ENCODE measurements at regions not wholly inside any gene's neighbourhood (a gene's known extent, or its start where the extent isn't known, plus 50 kb on each side); places are given as distances from the start of the nearest gene placed in this dataset.
"Not testable (repeated sequence)": the region's sequence is repeated elsewhere in the genome, so short reads cannot be mapped to it uniquely, and the experiment has no call there.

DNA sequence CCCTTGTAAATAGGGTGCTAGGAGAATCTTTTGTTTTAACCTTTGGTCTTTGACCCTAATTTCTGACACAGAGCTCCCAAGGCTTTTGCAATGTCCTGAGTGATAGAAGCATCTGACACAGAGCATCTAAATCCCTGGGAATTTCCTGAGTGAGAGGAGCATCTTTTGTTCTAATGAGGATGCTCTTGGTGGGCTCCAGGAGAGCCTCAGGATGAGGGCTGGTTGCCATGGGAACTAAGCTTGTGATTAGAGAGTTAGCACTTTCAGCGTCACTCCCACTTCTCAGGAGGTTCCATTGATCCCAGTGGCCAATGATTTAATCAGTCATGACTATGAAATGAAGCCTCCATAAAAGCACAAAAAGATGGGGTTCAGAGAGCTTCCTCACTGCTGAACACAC is 264.8 kb downstream of the KIF20B start:
- CTCF ChIA-PET, result no interaction called here
- H3K4me3 Mint-ChIP-seq, result no peak overlapping the region

GRCh38 chr10:89973326-89973725 is 271.9 kb downstream of the KIF20B start:
- H3K9me3 Mint-ChIP-seq, result no peaks in the 10 kb centered on the region
- no peak overlapping the region for H3K4me3 Mint-ChIP-seq
- no peaks in the 10 kb centered on the region for H3K36me3 Mint-ChIP-seq (ENCODE audit: low read depth)
- no peak for DNase-seq
- H3K27ac Mint-ChIP-seq, result no peak overlapping the region
- peaks cover 8% of the 10 kb centered on the region for H3K4me1 Mint-ChIP-seq
- H3K27me3 Mint-ChIP-seq, result peaks cover 4% of the 10 kb centered on the region
- ChIA-PET CTCF (no interaction called here), POLR2A (no interaction called here)

More for the DNA sequence above, 264.8 kb downstream of the KIF20B start:
- H3K36me3 Mint-ChIP-seq (ENCODE audit: low read depth), result no peaks in the 10 kb centered on the region
- H3K27me3 Mint-ChIP-seq, result no peaks in the 10 kb centered on the region
- H3K9me3 Mint-ChIP-seq, result no peaks in the 10 kb centered on the region
- no peak overlapping the region for H3K27ac Mint-ChIP-seq
- no peak for DNase-seq
- peaks cover 8% of the 10 kb centered on the region for H3K4me1 Mint-ChIP-seq
- POLR2A ChIA-PET, result no interaction called here

- peaks cover under 1% of the 10 kb centered on the region for H3K4me1 Mint-ChIP-seq
- CTCF ChIA-PET, result no interaction called here
Measured at GRCh38 chr10:89975071-89975470, 273.7 kb downstream of the KIF20B start.

DNA sequence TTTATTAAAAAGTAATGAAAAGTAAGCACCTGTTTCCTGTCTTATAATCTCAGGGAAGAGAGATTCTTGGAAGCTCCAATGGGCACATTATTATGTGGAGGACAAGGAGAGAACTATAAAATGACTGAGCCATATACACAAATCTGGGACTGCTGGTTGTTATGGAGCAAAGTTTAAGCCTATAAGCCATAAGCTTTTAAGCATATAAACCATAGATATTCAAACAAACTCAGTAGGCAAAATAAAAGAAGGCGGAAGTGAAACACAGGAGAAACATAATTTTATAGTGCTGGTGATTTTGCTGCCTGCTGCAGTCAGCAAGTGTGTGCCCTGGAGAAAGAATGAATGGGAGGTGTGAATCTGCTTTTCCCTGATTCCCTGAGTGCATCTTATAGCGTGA is 274.4 kb downstream of the KIF20B start:
- no peaks in the 10 kb centered on the region for H3K4me1 Mint-ChIP-seq

More at GRCh38 chr10:89975071-89975470, 273.7 kb downstream of the KIF20B start:
- Mint-ChIP-seq H3K9me3 (no peaks in the 10 kb centered on the region), H3K27me3 (peaks cover 4% of the 10 kb centered on the region), H3K36me3 (ENCODE audit: low read depth) (no peaks in the 10 kb centered on the region), H3K4me3 (no peak overlapping the region), H3K27ac (no peak overlapping the region)
- DNase-seq, result no peak
- POLR2A ChIA-PET, result no interaction called here

DNA sequence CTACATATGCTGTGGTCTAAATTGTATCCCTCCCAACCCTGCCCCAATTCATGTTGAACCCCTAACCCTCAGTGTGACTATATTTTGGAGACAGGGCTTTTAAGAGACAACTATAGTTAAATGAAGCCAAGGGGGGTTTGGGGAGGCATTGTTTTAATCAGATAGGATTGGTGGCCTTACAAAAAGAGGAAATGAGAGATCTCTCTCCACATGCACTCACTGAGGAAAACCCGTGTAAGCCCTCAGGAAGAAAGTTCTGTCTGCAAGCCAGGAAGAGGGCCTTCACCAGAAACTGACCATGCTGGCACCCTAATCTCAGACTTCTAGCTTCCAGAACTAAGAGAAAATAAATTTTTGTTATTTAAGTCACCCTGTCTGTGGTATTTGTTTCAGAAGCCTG is 276.7 kb downstream of the KIF20B start:
- H3K36me3 Mint-ChIP-seq (ENCODE audit: low read depth), result no peaks in the 10 kb centered on the region
- H3K4me1 Mint-ChIP-seq, result no peaks in the 10 kb centered on the region
- no peaks in the 10 kb centered on the region for H3K9me3 Mint-ChIP-seq
- peaks cover 4% of the 10 kb centered on the region for H3K27me3 Mint-ChIP-seq
- H3K4me3 Mint-ChIP-seq, result no peak overlapping the region
- ChIA-PET CTCF (no interaction called here), POLR2A (no interaction called here)
- DNase-seq, result no peak
- H3K27ac Mint-ChIP-seq, result no peak overlapping the region

More for the DNA sequence above, 274.4 kb downstream of the KIF20B start:
- Mint-ChIP-seq H3K36me3 (ENCODE audit: low read depth) (no peaks in the 10 kb centered on the region), H3K4me3 (no peak overlapping the region), H3K27me3 (peaks cover 4% of the 10 kb centered on the region), H3K9me3 (no peaks in the 10 kb centered on the region), H3K27ac (no peak overlapping the region)
- no peak for DNase-seq
- ChIA-PET POLR2A (no interaction called here), CTCF (no interaction called here)

- POLR2A ChIA-PET, result no interaction called here
- H3K4me3 Mint-ChIP-seq, result no peak overlapping the region
- no peaks in the 10 kb centered on the region for H3K27me3 Mint-ChIP-seq
- CTCF ChIA-PET, result no interaction called here
- no peaks in the 10 kb centered on the region for H3K4me1 Mint-ChIP-seq
- no peak overlapping the region for H3K27ac Mint-ChIP-seq
- no peaks in the 10 kb centered on the region for H3K36me3 Mint-ChIP-seq (ENCODE audit: low read depth)
- no peak for DNase-seq
- H3K9me3 Mint-ChIP-seq, result no peaks in the 10 kb centered on the region
Measured at GRCh38 chr10:89979726-89980125, 278.3 kb downstream of the KIF20B start.

DNA sequence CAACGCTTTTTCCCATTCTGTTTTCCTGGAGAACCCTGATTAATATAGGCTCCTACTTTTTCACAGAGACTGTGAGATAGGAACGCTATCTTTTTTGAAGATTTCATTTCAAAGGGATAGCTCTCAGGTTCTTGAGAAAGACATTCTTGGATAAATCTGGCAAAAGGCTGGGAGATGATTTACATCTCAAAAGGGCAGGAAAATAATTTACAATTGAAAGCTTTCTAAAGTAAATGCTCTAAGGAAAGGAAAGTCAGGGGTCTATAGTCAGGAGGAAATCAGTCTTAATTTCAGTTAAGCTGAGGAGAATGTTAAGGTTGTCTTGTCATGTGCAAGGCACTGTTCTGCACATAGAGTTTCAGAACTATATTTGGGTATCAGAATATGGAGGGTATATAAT is 278.8 kb downstream of the KIF20B start:
- Mint-ChIP-seq H3K36me3 (ENCODE audit: low read depth) (no peaks in the 10 kb centered on the region), H3K4me3 (no peak overlapping the region), H3K27me3 (no peaks in the 10 kb centered on the region), H3K9me3 (no peaks in the 10 kb centered on the region), H3K27ac (no peak overlapping the region), H3K4me1 (no peaks in the 10 kb centered on the region)
- ChIA-PET CTCF (no interaction called here), POLR2A (no interaction called here)
- DNase-seq, result no peak

GRCh38 chr10:89981891-89982290 is 280.5 kb downstream of the KIF20B start:
- no peaks in the 10 kb centered on the region for H3K4me1 Mint-ChIP-seq
- no peaks in the 10 kb centered on the region for H3K27me3 Mint-ChIP-seq
- no peaks in the 10 kb centered on the region for H3K9me3 Mint-ChIP-seq
- no peak overlapping the region for H3K27ac Mint-ChIP-seq
- POLR2A ChIA-PET, result no interaction called here
- no peak for DNase-seq
- no peak overlapping the region for H3K4me3 Mint-ChIP-seq
- no peaks in the 10 kb centered on the region for H3K36me3 Mint-ChIP-seq (ENCODE audit: low read depth)
- CTCF ChIA-PET, result no interaction called here

DNA sequence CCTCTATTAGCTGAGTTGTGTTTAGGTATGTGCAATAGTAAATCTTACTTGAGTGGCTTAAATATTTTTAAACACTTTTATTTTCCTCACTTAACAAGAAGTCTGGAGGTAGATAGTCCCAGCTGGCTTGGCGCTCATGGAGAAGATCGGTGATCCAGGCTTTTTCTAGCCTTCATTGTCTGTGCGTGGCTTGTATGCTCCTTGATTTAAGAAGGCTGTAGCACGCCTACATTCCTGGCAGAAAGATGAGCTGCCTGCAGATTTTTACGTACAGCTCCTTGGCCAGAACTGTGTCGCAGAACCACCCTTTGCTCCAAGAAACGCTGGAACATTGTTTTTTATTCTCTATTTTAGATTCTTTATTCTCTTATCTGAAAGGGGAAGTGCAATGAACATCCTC is 284.1 kb downstream of the KIF20B start:
- ChIA-PET CTCF (no interaction called here), POLR2A (no interaction called here)
- DNase-seq, result no peak
- H3K27me3 Mint-ChIP-seq, result no peaks in the 10 kb centered on the region
- no peak overlapping the region for H3K4me3 Mint-ChIP-seq
- H3K36me3 Mint-ChIP-seq (ENCODE audit: low read depth), result no peaks in the 10 kb centered on the region
- H3K9me3 Mint-ChIP-seq, result no peaks in the 10 kb centered on the region
- H3K4me1 Mint-ChIP-seq, result no peaks in the 10 kb centered on the region
- H3K27ac Mint-ChIP-seq, result no peak overlapping the region

DNA sequence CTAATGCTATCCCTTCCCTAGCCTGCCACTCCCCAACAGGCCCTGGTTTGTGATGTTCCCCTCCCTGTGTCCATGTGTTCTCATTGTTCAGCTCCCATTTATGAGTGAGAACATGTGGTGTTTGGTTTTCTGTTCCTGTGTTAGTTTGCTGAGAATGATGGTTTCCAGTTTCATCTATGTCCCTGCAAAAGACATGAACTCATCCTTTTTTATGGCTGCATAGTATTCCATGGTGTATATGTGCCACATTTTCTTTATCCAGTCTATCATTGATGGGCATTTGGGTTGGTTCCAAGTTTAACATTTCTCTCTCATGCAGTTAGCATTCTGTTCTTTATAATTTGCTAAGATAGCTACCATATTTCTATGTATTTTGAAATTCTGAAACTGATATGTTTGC is 287.0 kb downstream of the KIF20B start:
- DNase-seq, H3K9me3 Mint-ChIP-seq: not testable (repeated sequence)

GRCh38 chr10:89992575-89992974 is 291.2 kb downstream of the KIF20B start:
- POLR2A ChIA-PET, result no interaction called here
- H3K27ac Mint-ChIP-seq, result no peak overlapping the region
- H3K9me3 Mint-ChIP-seq, result no peaks in the 10 kb centered on the region
- CTCF ChIA-PET, result no interaction called here
- no peaks in the 10 kb centered on the region for H3K4me1 Mint-ChIP-seq
- no peak for DNase-seq
- H3K27me3 Mint-ChIP-seq, result no peaks in the 10 kb centered on the region
- no peak overlapping the region for H3K4me3 Mint-ChIP-seq
- no peaks in the 10 kb centered on the region for H3K36me3 Mint-ChIP-seq (ENCODE audit: low read depth)

More for the DNA sequence above, 287.0 kb downstream of the KIF20B start:
- POLR2A ChIA-PET; CTCF ChIA-PET; H3K4me3 Mint-ChIP-seq; H3K36me3 Mint-ChIP-seq (ENCODE audit: low read depth); H3K27me3 Mint-ChIP-seq; H3K27ac Mint-ChIP-seq; H3K4me1 Mint-ChIP-seq: not testable (repeated sequence)

DNA sequence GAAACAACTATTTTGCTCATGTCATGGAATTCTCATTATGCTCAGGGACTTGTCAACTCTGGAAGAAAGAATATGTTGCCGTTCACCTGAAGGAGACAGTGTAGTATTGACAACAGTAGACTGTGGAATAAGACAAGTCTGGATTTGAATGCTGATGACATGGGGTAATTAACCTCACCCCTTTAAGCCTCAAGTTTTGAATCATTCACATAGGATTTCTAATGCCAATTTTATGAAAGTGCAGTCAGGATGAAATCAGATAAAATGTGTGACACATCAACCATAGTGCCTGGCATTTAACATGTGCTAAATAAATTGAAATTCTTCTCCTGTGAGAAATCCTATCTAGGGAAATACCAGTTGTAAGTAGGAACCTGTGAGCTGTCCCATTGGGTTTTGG is 305.8 kb downstream of the KIF20B start:
- ChIA-PET POLR2A (no interaction called here), CTCF (no interaction called here)
- Mint-ChIP-seq H3K27me3 (peaks cover 3% of the 10 kb centered on the region), H3K36me3 (ENCODE audit: low read depth) (no peaks in the 10 kb centered on the region), H3K9me3 (no peaks in the 10 kb centered on the region), H3K4me3 (no peak overlapping the region), H3K27ac (no peak overlapping the region), H3K4me1 (no peaks in the 10 kb centered on the region)
- DNase-seq, result no peak

DNA sequence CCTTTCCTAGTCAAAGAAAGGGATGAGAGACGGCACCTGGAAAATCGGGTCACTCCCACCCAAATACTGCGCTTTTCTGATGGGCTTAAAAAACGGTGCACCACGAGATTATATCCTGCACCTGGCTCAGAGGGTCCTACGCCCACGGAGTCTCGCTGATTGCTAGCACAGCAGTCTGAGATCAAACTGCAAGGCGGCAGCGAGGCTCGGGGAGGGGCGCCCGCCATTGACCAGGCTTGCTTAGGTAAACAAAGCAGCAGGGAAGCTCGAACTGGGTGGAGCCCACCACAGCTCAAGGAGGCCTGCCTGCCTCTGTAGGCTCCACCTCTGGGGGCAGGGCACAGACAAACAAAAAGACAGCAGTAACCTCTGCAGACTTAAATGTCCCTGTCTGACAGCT is 309.9 kb downstream of the KIF20B start:
- H3K4me3 Mint-ChIP-seq; DNase-seq; H3K27ac Mint-ChIP-seq; POLR2A ChIA-PET; H3K9me3 Mint-ChIP-seq; H3K27me3 Mint-ChIP-seq; CTCF ChIA-PET; H3K4me1 Mint-ChIP-seq; H3K36me3 Mint-ChIP-seq (ENCODE audit: low read depth): not testable (repeated sequence)

DNA sequence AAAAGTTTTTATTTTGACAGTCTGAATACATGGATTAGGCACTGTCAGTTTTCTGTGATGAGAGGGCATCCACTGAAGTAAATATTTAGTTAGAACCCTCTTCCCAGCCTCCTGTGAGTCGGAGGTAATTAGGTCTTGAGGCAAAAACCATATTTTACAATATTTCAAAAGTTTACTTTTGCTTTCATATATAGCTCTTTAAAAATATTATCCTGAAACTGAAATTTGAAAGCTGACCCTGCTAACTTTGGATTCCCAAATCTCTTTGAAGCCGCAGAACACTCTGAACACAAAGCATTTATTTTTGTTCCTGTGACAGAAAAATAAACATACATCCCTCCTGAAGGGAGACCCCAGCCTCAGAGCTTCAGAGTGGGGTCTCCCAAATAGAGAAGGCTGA is 317.4 kb downstream of the KIF20B start:
- H3K4me1 Mint-ChIP-seq, result no peaks in the 10 kb centered on the region
- POLR2A ChIA-PET, result no interaction called here
- H3K27me3 Mint-ChIP-seq, result peaks cover 2% of the 10 kb centered on the region
- no peaks in the 10 kb centered on the region for H3K36me3 Mint-ChIP-seq (ENCODE audit: low read depth)
- no peak overlapping the region for H3K27ac Mint-ChIP-seq
- CTCF ChIA-PET, result no interaction called here
- no peak overlapping the region for H3K4me3 Mint-ChIP-seq
- no peak for DNase-seq
- H3K9me3 Mint-ChIP-seq, result no peaks in the 10 kb centered on the region

GRCh38 chr10:90020506-90020905 is 319.1 kb downstream of the KIF20B start:
- Mint-ChIP-seq H3K27ac (no peak overlapping the region), H3K27me3 (peaks cover 4% of the 10 kb centered on the region)
- CTCF ChIA-PET, result interaction anchor here (0.5 kb wide), 1 partner anchor 651 kb away, joined by 3 read pairs; no protein-coding TSS in a partner anchor

More at GRCh38 chr10:90020506-90020905, 319.1 kb downstream of the KIF20B start:
- Mint-ChIP-seq H3K36me3 (ENCODE audit: low read depth) (no peaks in the 10 kb centered on the region), H3K4me1 (no peaks in the 10 kb centered on the region), H3K4me3 (no peak overlapping the region), H3K9me3 (no peaks in the 10 kb centered on the region)
- POLR2A ChIA-PET, result no interaction called here
- DNase-seq, result no peak
